HPDE6-E6E7 (cell line): ENCODE measurements at regions not wholly inside any gene's neighbourhood (a gene's known extent, or its start where the extent isn't known, plus 50 kb on each side); places are given as distances from the start of the nearest gene placed in this dataset.
"Not testable (repeated sequence)": the region's sequence is repeated elsewhere in the genome, so short reads cannot be mapped to it uniquely, and the experiment has no call there.

ENCODE experiments used
- DNase-seq: peaks from one replicate; pipeline ENCODE4 v3.0.0; 2011; ENCODE audit warnings: missing footprints; ENCODE audit errors: extremely low spot score

DNA sequence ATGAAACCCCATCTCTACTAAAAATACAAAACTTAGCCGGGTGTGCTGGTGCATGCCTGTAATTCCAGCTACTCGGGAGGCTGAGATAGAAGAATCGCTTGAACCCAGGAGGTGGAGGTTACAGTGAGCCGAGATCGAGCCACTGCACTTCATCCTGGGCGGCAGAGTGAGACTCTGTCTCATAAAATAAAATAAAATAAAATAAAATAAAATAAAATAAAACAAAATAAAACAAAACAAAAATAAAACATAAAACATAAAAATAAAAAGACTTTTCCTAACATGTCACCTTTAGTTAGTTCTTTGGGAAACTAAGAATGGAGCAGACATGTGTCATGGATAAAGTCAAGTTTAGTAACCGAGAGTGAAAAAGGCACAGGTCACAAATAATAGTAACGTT lies 1007.6 kb upstream of the EDIL3 start:
- not testable (repeated sequence) for DNase-seq

DNA sequence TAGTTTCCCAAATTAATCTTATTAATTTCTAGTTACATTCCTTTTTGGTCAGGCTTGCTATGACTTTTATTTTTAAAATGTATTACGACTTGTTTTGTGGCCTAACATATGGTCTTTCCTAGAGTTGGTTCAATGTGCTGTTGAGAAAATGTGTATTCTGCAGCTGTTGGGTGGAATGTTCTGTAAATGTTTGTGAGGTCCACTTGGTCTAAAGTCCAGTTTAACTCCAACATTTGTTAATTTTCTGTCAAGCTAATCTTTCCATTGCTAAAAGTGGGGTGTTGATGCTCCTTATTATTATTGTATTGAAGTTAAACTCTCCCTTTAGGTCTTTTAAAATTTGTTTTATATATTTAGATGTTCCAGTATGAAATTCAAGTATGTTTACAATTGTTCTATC lies 1010.8 kb upstream of the EDIL3 start:
- no peak for DNase-seq

DNA sequence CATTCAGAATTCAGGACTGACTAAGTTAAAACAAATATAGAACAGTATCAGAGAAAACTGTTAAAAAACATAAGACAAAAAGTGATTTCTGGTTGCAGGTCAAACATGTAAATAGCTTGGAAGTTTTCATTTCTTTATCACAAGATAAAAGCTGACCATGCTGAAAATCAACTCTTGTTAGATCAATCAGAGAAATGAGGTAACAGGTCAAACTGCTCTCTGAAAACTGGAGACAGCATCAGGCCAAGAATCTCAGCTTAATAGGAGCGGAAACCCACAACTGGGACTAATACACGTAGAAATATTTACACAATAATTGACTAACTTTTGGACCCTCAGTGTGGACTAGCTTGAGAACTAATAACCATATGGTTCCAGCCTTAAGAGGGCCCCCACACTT lies 1012.8 kb upstream of the EDIL3 start:
- DNase-seq: no peak

DNA sequence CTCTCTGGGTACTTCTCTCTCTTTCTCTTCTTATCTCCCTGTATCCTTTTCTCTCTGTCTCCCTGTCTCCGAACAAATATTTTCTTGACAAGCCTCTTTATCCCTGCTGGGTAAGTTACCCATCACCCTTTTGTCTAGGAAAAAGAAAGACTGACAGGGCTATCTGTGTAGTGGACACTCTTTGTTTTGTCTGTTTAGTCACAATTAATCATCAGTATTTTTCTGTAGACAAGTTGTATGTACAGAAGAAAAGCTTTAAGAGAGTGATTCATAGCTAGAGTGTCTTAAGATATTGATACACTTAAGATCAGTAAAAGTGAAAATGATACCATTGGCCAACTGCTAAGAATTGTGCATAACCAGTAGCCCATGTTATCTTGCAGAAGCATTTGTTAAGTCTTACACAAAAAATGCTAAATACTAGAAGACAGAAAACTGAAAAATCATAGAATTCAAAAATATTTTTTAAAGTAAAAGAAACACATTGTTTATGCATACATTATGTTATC lies 1043.8 kb upstream of the EDIL3 start:
- DNase-seq: peak; percentile 32

DNA sequence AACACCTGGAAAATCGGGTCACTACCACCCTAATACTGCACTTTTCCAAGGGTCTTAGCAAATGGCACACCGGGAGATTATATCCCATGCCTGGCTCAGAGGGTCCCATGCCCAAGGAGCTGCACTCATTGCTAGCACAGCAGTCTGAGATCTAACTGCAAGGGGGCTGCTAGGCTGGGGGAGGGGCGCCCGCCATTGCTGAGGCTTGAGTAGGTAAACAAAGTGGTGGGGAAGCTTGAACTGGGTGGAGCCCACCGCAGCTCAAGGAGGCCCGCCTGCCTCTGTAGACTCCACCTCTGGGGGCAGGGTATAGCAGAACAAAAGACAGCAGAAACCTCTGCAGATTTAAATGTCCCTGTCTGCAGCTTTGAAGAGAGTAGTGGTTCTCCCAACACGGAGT lies 1047.0 kb upstream of the EDIL3 start:
- not testable (repeated sequence) for DNase-seq

DNA sequence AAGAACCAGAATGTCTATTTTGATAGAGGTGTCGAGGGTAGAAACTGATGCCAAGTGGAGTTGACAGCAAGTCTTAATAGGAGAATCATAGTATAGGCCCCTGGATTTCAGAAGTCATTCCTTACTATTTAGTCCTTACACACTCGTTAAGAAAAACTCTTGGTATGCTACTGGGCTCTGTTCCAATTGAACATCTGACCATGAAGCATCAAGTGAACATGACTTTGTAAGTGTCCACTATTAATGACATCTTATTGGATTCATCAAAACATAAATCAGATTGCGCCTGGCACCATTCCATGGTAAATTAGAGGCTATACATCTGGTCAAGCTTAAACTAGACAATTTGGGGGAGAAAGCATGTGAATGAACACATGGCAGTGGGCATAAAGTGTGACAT lies 1056.5 kb upstream of the EDIL3 start:
- no peak for DNase-seq

DNA sequence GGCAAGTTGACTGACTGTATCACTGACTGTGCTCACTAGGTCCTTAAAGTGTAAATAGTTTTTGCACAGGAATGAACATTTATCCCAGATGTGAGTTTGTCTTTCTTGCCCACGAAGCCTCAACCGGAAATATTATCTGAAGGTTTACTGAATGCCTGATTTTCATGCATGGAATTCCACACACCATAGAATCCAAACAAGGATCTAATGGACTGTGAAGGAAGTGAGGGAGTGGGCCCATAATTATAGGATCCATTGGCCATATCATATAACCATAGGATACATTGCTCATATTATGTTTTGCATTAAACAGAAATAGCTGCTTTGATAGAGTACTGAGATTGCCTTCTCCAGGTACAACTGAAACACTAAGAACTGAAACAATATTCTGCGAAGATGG lies 1057.2 kb upstream of the EDIL3 start:
- no peak for DNase-seq

DNA sequence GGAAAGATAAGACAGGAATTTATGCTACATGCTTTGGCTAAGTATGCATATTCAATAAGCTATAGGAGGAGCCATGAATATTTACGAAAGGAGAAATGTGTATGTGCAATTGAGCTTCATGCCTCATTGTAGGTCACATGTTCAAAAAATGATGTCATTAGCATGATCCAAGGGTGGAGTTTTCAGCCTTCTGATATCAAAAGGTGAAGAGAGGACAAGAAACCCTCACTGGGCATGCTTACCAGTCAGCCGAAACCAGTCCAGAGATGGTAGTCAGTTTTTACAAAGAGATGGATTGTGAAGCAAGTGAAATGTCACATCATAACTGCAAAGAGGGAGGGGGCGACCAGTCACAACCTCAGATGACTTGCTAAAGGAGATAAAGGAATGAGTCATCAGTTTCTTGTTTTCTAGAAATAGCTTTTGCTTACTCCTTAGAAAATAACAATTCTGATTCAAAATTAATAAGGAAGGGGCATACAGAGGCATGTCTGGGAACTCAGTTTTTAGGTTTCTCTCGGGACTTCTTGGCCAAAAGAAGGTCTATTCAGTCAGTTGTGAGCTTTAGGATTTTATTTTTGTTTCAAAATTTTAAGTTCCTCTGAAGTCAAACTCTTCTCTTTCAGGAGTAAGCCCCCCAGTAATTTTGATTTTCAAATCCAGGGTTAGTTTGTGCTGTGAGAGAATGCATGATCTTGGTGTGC lies 1067.8 kb upstream of the EDIL3 start:
- no peak for DNase-seq

DNA sequence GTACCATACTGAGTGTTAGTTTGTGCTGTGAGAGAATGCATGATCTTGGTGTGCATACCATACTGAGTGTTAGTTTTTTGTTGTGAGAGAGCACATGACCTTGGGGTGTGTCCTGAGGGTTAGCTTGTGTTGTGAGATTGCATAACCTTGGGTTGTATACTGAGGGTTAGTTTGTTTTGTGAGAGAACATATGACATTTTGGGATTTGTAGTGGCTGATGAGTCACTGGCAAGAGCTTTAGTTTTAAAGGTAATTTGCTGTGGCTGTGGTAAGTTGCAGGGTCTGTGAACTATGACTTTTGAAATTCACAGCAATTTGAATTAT lies 1068.3 kb upstream of the EDIL3 start:
- no peak for DNase-seq

DNA sequence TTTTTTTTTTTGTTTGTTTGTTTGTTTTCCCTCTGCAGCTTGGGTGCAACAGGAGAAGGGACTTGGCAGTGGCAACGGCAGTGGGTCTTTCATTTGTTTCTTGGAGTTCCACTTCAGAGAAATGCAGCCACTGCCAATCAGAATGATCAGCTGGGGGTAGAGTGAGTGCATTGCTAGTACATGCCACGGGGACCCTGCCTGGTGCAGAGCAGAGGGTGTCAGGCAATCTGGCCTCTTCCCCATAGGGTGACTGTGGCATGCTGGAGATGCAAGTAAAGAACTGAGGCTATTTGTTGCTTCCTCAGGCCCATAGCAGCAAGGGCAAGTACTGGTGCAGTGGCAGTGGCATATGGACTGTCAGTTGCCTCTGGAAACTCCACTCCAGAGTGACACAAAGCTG lies 1073.6 kb upstream of the EDIL3 start:
- no peak for DNase-seq

DNA sequence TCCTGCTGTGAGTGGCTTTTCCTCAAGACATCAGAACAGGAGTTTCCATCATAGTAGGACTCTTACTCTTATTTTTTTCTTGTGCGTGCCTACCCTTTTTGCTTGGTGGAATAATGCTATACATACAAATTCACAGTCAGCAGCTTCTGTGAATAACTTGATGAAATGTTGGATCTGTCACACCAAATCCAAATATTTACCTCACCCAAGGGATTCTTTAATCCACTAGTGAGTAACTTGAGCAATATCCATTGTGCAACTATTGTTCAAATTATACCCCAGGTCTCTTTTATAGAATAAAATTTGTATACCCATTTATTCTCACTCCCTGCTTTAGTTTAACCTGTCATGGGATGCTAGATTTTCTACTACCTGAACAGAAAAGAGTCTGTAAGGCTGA lies 1078.3 kb upstream of the EDIL3 start:
- DNase-seq: no peak

DNA sequence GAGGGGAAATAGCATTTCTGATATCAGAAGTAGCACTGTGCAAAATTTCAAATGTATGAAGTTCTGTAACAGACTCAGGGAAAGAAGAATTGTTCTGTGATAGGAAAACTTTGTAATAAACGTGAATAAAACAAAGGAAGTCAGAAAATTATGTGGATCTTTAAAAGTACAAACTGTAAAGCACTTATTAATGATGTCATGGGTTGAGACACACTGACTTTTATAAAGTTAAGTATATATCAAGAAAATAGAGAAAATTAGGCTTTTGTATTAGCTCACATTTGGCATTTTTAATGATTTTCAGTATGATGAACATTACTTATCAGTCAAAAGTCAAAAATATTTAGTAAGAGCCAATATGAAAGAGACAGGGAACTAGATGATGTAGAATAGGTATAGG lies 1081.7 kb upstream of the EDIL3 start:
- DNase-seq: no peak

DNA sequence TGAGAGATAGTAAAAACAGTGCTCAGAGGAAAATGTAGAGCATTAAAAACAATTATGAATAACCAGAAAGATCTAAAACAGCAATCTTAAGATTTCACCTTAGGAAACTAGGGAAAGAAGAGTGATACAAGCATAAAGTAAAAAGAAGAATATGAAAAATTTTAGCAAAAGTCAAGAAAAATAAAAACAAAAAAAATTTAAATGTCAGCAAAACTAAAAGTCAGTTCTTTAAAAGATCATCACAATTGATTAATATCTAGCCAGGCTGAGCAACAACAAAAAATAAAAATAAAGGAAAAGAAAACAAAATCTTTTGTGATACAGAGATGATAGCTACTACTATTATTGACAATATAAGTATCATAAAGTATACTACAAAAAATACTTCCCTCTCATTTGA lies 1088.1 kb upstream of the EDIL3 start:
- DNase-seq: no peak

DNA sequence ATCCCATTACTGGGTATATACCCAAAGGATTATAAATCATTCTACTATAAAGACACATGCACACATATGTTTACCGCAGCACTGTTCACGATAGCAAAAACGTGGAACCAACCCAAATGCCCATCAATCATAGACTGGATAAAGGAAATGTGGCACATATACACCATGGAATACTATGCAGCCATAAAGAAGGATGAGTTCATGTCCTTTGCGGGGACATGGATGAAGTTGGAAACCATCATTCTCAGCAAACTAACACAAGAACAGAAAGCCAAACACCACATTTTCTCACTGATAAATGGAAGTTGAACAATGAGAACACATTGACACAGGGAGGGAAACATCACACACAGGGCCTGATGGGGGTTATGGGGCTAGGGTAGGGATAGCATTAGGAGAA lies 1090.5 kb upstream of the EDIL3 start:
- DNase-seq: not testable (repeated sequence)

DNA sequence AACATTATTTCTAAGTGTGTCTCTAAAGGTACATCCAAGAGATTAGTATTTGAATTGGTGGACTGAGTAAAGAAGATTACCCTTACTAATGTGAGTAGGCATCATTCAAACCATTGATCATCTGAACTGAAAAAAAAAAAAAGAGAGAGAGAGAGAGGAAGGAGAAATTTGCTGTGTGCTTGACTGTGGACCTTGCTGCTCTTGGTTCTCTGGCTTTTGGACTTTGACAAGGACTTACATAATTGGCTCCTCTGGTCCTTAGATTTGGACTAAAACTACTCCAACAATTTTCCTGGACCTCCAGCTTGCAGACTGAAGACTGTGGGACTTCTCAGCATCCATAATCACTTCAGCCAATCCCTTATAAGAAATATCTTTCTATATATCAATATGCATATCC lies 1091.9 kb upstream of the EDIL3 start:
- DNase-seq: no peak

DNA sequence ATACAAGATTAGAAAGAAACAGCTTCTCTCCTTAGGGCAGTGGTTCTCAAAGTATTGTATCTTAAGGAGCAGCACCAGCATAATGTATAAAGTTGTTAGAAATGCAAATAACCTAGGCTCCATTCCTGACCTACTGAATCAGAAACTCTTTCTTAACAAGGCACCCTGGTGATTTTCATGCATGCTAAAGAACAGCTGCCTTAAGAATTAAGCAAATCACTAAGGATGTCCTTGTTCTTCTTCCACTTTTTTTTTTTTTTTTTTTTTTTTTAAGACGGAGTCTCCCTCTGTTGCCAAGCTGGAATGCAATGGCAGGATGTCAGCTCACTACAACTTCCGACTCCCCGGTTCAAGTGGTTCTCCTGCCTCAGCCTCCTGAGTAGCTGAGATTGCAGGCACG lies 1095.2 kb upstream of the EDIL3 start:
- DNase-seq: no peak

DNA sequence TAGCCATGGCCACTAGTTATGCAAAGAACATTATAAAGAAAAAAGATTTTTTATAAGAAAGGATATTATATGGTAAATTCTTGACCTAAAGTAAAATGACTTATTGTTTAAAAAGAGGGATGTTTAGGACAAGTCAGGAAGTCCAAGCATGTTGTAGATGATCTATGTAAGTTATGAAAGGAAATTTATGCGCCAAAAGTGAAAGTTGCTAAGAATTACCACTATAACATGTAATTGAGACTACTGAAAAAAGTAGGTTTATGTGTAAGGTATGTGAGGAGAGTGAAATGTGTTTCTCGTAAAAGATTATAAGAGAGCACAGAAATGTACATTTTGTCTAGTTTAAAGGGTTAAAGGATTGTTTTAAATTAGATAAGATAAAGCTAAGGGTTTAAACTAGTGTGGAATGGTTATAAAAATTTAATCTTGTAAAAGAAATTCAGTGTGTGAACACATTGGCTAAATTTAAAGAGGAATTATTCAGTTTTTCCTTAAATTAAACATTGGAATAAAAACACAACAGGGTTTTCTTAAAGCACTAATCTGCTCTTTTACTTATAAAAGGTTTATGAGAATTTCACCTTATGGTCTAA lies 1100.4 kb upstream of the EDIL3 start:
- no peak for DNase-seq

DNA sequence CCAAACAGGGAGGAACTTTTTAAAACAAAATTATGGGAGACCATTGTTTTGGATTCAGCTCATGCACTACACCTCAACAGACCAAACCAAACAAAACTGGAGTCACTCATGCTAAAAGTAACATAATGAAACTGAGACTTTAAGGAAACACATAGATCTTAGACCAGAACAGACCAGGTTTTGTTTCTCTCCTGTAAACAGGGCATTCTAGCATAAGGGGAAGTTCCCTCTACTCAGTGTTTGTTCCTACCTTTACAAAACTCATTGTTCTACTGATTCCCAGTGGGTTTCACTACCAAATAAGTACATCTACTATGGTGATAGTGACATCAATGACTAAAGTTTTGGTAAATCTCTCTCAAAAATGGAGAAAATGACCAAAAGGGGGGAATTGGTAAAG lies 1103.6 kb upstream of the EDIL3 start:
- no peak for DNase-seq

DNA sequence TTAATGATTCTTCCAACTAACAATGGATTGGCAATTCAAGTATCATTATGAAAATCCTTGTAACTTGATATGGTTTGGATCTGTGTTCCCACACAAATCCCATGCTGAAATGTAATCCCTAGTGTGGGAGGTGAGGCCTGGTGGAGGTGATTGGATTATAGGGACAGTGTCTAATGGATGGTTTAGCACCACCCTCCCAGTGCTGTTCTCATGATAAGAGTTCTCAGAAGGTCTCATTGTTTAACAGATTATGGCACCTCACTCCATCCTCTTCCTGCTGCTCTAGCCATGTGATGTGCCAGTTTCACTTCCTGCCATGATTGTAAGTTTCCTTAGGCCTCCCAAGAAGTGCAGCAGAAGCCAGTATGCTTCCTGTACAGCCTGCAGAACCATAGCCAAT lies 1116.2 kb upstream of the EDIL3 start:
- DNase-seq: no peak

DNA sequence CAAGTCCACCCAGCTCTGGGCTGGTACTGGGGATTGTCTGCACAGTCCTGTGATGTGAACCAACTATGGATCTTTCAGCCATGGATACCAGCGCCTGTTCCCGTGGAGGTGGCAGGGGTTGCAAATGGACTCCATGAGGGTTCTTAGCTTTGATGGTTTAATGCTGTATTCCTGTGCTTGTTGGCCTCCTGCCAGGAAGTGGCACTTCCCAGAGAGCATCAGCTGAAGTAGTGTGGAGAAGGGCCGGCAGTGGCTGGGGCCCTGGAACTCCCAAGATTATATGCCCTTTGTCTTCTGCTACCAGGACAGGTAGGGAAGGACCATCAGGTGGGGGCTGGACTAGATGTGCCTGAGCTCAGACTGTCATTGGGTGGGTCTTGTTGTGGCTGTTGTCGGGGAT lies 1104.8 kb upstream of the COX7C start:
- DNase-seq: no peak

DNA sequence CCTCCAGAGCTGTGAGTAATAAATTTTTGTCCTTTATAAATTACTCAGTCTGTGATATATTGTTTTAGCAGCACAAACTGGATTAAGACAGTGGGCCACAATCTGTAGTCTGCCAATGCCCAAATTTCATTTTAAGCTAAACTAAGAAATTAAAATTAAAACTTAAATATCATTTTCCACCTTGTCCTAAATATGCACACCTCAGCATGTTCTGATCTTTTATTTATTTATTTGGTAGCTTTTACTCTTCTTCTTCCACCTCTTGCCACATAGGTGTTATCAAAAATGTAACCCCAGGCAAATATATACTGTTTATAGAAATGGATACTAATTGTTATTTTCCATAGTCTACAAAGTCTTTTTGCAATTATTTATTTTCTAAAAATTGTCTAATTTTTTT lies 1102.2 kb upstream of the COX7C start:
- no peak for DNase-seq

DNA sequence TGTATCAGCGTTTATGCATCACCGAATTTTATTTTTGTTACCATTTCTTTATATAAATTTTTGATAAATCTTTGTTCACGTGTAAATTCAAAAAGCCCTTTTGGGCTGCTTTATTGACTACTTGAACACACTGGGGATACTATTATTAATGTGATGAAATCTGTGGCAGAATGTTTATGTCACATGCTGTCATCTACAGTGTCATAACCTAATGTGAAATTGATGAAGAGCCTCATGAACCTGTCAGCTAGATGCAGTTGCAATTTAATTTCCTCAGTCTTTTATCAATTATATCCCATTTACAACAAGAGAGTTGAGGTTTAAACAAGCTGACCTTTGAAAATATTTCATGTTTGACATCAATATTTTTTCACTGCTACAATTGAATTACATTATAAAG lies 1100.4 kb upstream of the COX7C start:
- no peak for DNase-seq

DNA sequence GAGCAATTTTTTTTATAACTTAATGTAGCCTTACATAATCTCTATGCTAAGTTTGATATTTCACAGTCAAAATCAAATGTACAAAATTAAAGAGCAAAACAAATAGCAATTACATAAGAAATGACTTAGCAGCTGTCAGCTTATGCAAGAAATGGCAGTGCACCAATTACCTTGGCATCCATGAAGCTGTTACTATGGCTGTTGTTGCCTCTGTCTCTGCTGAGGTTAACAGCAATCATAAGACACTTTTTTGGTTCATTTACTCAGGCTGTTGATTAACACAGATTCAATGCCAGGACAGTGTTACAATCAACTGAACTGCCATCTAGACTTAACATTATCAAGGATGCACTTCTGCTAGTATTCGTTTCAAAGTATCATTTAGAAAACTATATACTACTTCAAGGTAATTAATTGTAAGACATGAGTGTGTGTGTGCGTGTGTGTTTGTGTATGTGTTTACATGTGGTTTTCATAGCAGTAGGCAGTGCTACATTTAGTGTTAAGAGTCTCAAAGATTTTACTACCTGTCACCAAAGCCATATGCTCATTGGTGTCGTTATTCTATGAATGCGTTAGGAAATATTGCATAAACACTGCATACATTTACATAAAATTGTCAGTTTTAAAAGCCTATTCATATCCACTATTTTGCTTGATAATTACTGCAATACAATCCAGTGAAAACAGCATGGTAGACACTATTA lies 1084.2 kb upstream of the COX7C start:
- DNase-seq: no peak
